Activated naive CD8-positive, alpha-beta T cell treated with anti-CD3 and anti-CD28 coated beads, Interleukin-2, amount 10 ng/mL, durations not matched to agents 7 days and 5 days (primary cell): ENCODE measurements at regions not wholly inside any gene's neighbourhood (a gene's known extent, or its start where the extent isn't known, plus 50 kb on each side); places are given as distances from the start of the nearest gene placed in this dataset.

Source experiments
- ATAC-seq: fragments of 150-1000 bp; cut with Tn5 transposase; one replicate; pipeline ENCODE4 v1.10.0; 2021; ENCODE audit warnings: low read depth, moderate library complexity
- POLR2A ChIA-PET: fragments of 350-600 bp; sonication (Branson Sonifier 250); formaldehyde crosslinking; loops from one replicate; lab custom pipeline; 2021; ENCODE audit warnings: antibody characterized with exemption; lab: Charles Lee
- DNase-seq: peaks from one replicate; pipeline ENCODE4 v3.0.0; 2021
- H3K27ac Mint-ChIP-seq: one replicate; pipeline ENCODE4 v1.8.0; 2022; ENCODE audit warnings: mild to moderate bottlenecking, mixed read lengths
- H3K27me3 Mint-ChIP-seq: one replicate; pipeline ENCODE4 v1.8.0; 2022; ENCODE audit warnings: mild to moderate bottlenecking, moderate library complexity, mixed read lengths
- H3K36me3 Mint-ChIP-seq: one replicate; pipeline ENCODE4 v1.8.0; 2021; ENCODE audit warnings: mild to moderate bottlenecking, mixed read lengths
- H3K4me1 Mint-ChIP-seq: one replicate; pipeline ENCODE4 v1.8.0; 2021; ENCODE audit warnings: mixed read lengths
- H3K4me3 Mint-ChIP-seq: one replicate; pipeline ENCODE4 v1.8.0; 2022; ENCODE audit warnings: mild to moderate bottlenecking, moderate library complexity, mixed read lengths
- H3K9me3 Mint-ChIP-seq: one replicate; pipeline ENCODE4 v1.8.0; 2021; ENCODE audit warnings: mixed read lengths

DNA sequence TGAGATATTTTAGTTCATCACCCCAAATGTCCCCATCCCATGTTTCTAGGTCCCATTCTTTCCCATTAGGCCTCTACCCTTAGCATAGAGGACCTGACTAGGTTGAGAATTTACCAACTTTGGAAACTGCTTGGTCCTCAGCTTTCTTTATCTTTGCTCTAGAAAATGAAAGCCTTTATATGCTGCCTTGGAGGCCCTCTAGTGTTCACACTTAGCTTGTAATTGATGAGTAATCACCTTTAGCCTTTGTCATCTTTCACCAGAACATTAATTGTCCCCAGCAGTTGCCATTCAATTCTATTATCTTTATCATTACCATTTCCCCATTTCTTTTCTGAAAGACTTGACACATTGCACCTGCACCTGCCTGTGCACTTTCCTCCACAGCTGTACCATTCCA, 589.2 kb upstream of the NR3C2 start:
- DNase-seq (no peak), ATAC-seq (no peak)
- Mint-ChIP-seq H3K4me3 (no peak overlapping the region), H3K27me3 (peaks cover 4% of the 10 kb centered on the region), H3K36me3 (no peaks in the 10 kb centered on the region), H3K4me1 (no peaks in the 10 kb centered on the region), H3K9me3 (no peaks in the 10 kb centered on the region), H3K27ac (no peak overlapping the region)
- POLR2A ChIA-PET, result no interaction called here

DNA sequence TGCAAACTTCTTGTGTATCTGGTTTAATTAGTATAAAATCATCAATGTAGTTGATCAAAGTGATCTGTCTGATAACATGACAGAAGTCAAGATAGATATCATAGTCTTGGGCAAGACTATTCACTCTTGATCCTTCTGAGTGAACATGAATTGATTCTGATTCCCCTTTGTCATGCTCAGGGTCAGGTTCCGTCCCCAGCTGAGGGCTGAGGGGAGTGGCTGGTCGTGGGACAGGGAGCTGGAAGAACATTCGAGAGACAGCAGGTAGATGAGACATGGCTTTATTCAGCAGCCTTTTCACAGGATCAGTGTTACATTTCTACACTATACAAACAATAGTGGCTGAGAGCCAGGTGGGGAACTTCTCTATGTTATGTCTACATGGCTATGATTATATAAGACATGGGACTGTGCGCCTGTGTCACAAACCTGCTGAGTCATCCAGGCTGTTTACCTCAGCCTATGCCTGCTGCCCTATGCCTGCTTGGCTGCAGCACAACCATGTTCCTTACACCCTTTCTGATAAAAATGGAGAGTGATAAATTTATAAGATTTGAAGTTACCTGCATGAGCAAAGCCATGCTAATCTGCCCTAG, 586.9 kb upstream of the NR3C2 start:
- no peaks in the 10 kb centered on the region for H3K9me3 Mint-ChIP-seq
- no peaks in the 10 kb centered on the region for H3K4me1 Mint-ChIP-seq
- POLR2A ChIA-PET, result no interaction called here
- DNase-seq, result no peak
- peaks cover 4% of the 10 kb centered on the region for H3K27me3 Mint-ChIP-seq
- no peaks in the 10 kb centered on the region for H3K36me3 Mint-ChIP-seq
- no peak overlapping the region for H3K4me3 Mint-ChIP-seq
- ATAC-seq, result no peak
- H3K27ac Mint-ChIP-seq, result no peak overlapping the region

DNA sequence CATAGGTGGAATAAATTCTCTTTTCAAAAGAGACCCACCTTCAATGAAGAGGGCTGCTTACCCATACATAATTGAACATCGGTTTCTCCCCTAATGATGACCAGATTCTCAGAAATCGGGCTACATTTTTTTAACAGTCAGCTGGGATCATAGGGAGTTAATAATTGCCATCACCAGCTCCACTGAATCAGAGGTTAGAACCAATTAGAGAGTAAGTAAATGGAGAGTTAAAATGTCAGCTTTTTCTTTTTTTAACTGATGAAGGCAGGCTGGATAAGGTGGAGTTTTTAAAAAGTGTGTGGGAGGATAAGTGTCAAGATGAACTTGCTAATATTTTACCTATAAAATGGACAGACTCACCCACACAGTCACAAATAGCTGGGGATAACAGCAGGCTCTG, 584.5 kb upstream of the NR3C2 start:
- DNase-seq, result no peak

DNA sequence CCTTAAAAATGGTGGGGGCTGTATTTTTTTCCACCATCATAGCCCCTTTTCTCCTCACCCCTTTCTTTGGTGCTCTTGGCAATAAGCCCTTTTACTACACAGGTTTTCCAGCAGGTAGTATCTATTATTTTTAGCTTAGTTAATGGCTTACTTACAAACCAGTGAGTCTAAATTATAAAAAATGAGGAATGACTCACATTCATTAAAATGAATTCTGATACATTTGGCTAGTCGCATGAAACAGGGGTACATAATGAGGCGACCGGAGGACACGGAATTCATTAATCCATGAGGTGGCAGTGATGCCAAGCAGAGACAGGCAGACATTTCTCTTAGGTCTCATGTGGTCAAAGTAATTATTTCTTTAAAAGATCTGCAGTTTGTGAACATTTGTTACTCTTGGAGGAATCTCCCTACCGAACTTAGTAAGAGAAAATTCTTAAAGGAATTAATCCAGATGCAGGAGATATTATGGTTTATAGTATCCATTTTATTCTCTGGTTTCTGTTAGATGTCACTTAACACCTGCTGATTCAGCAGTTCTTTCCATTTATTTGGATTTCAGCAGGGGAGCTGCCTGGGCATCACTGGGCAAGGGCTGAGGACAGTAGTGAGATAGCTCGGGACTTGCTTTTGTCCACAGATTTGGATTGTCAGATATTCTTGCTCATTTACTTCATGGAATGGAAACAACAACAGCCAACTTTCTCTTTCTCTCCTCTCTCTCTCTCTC, 575.0 kb upstream of the NR3C2 start:
- DNase-seq (no peak), ATAC-seq (no peak)
- H3K36me3 Mint-ChIP-seq, result no peaks in the 10 kb centered on the region
- POLR2A ChIA-PET, result no interaction called here
- H3K27ac Mint-ChIP-seq, result no peak overlapping the region
- no peaks in the 10 kb centered on the region for H3K9me3 Mint-ChIP-seq
- H3K27me3 Mint-ChIP-seq, result no peaks in the 10 kb centered on the region
- H3K4me3 Mint-ChIP-seq, result no peak overlapping the region
- no peaks in the 10 kb centered on the region for H3K4me1 Mint-ChIP-seq

More for the DNA sequence above, 584.5 kb upstream of the NR3C2 start:
- H3K9me3 Mint-ChIP-seq, result no peaks in the 10 kb centered on the region
- POLR2A ChIA-PET, result no interaction called here
- H3K36me3 Mint-ChIP-seq, result no peaks in the 10 kb centered on the region
- no peak overlapping the region for H3K4me3 Mint-ChIP-seq
- H3K27me3 Mint-ChIP-seq, result no peaks in the 10 kb centered on the region
- H3K4me1 Mint-ChIP-seq, result no peaks in the 10 kb centered on the region
- H3K27ac Mint-ChIP-seq, result no peak overlapping the region
- no peak for ATAC-seq

DNA sequence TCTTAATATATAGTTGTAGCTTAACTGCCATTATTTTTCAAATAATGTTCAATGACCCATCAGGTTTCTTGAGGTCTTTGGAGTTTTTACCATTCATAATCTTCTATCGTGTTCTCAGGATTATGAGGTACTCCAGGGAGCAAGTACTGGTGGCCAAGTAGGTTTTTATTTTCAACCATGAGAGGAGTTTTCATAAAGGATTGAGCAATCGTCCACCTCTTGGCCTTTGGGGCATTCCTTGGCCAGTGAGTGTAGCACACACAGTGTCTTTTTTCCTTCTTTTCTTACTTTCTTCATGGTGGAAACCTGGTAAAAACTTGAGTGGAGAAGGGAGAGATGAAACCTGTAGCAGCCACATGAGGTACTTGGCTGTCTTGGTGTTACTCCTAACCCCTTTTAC, 567.0 kb upstream of the NR3C2 start:
- H3K4me3 Mint-ChIP-seq, result no peak overlapping the region
- H3K4me1 Mint-ChIP-seq, result no peaks in the 10 kb centered on the region
- DNase-seq (no peak), ATAC-seq (no peak)
- no peak overlapping the region for H3K27ac Mint-ChIP-seq
- no peaks in the 10 kb centered on the region for H3K27me3 Mint-ChIP-seq
- H3K9me3 Mint-ChIP-seq, result no peaks in the 10 kb centered on the region
- POLR2A ChIA-PET, result no interaction called here
- H3K36me3 Mint-ChIP-seq, result no peaks in the 10 kb centered on the region

DNA sequence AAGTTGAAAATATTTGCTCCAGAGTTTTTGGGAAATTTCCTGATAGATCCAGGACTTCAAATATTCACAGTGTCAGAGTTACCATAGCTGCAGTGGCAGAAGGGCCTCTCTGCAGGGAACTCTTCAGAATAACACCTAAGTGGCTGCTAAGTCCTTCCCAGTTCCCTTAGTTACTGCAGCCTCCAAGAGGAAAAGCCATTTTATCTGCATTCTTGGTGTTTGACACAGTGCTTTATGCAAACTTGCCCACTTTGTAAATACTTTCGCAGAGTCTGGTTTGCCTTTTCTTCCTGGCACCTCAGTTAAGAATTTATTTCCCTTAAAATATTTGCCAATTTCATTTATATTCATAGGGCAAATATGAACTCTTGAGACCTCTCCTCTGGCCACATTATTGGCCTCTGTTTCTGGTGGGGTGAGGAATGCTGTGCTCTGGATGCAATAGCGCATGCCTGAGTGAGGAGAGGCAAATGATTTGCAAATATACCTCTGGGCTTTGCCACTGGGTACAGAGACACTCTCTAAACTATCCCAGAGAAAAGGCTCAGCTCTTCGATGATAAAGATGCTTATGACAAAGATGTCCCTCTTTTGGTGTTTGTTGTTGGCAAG, 566.3 kb upstream of the NR3C2 start:
- POLR2A ChIA-PET, result no interaction called here
- Mint-ChIP-seq H3K4me3 (no peak overlapping the region), H3K36me3 (no peaks in the 10 kb centered on the region)

DNA sequence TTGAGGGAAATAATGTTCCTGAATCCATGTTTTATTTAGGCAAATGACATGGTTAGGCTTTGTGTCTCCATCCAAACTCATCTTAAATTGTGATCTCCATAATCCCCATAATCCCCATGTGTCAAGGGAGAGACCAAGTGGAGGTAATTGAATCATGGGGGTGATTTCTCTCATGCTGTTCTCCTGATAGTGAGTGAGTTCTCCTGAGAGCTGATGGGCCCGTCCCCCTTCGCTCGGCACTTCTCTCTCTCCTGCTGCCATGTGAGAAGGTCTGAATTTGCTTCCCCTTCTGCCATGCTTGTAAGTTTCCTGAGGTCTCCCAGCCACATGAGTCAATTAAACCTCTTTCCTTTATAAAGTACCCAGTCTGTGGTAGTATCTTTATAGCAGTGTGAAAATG, 563.0 kb upstream of the NR3C2 start:
- ATAC-seq (no peak), DNase-seq (no peak)
- H3K36me3 Mint-ChIP-seq, result no peaks in the 10 kb centered on the region
- H3K9me3 Mint-ChIP-seq, result no peaks in the 10 kb centered on the region
- POLR2A ChIA-PET, result no interaction called here
- no peaks in the 10 kb centered on the region for H3K27me3 Mint-ChIP-seq
- no peaks in the 10 kb centered on the region for H3K4me1 Mint-ChIP-seq
- no peak overlapping the region for H3K27ac Mint-ChIP-seq
- H3K4me3 Mint-ChIP-seq, result no peak overlapping the region

More for the DNA sequence above, 566.3 kb upstream of the NR3C2 start:
- no peak overlapping the region for H3K27ac Mint-ChIP-seq
- H3K27me3 Mint-ChIP-seq, result no peaks in the 10 kb centered on the region
- H3K9me3 Mint-ChIP-seq, result no peaks in the 10 kb centered on the region
- no peak for DNase-seq
- ATAC-seq, result no peak
- no peaks in the 10 kb centered on the region for H3K4me1 Mint-ChIP-seq

DNA sequence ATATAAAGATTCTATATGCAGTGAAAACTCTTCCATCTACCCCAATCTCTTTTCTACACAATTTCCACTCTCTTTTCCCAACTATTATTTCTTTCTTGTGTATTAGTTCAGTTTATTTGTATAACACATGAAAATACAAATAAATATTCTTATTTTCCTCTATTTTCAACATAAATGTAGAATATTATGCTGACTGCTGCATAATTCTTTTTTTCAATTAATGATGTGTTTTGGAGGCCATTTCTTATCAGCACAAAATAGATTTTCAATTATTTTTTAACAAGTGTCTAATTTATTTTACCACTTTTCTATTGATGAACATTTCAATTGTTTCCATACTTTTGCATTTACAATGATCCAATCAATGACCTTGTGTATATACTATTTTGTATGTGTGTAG, 557.7 kb upstream of the NR3C2 start:
- POLR2A ChIA-PET, result no interaction called here

DNA sequence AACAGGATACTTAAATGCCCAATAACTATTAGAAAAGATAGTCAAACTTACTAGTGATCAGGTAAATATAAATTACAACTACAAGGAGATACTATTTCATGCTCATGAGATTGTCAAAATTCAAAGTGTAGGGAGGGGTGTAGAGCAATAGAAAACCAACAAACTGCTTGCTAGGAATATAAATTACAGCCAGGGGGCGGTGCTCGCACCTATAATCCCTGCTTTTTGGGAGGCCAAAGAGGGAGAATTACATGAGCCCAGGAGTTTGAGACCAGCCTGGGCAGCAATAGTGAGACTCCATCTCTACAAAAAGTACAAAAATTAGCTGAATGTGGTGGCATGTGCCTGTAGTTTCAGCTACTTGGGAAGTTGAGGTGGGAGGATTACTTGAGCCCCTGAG, 556.5 kb upstream of the NR3C2 start:
- Mint-ChIP-seq H3K27ac (no peak overlapping the region), H3K27me3 (no peaks in the 10 kb centered on the region), H3K4me1 (no peaks in the 10 kb centered on the region), H3K4me3 (no peak overlapping the region), H3K9me3 (no peaks in the 10 kb centered on the region), H3K36me3 (no peaks in the 10 kb centered on the region)
- DNase-seq, result no peak
- POLR2A ChIA-PET, result no interaction called here
- ATAC-seq, result no peak

More for the DNA sequence above, 557.7 kb upstream of the NR3C2 start:
- Mint-ChIP-seq H3K9me3 (no peaks in the 10 kb centered on the region), H3K4me3 (no peak overlapping the region), H3K27me3 (no peaks in the 10 kb centered on the region), H3K27ac (no peak overlapping the region), H3K36me3 (no peaks in the 10 kb centered on the region), H3K4me1 (no peaks in the 10 kb centered on the region)
- ATAC-seq (no peak), DNase-seq (no peak)

DNA sequence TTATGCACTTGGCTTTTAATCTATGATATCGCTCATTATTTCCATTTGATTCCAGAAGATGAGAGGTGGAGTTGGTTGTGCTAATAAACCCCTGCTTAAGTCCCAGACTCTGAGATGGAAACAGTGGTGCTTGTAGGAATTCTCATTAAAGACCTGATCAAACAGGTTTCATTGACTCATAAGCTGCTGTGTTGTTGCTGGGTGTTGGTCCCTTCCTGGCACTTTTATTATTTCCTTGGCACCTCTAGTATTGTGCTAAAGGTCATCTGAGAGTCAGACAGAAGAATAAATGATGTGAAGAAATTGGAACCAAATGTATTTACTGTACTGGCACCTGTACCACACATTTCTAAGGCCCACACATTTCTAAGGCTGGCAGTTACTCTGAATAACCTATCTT, 544.7 kb upstream of the NR3C2 start:
- POLR2A ChIA-PET, result no interaction called here

DNA sequence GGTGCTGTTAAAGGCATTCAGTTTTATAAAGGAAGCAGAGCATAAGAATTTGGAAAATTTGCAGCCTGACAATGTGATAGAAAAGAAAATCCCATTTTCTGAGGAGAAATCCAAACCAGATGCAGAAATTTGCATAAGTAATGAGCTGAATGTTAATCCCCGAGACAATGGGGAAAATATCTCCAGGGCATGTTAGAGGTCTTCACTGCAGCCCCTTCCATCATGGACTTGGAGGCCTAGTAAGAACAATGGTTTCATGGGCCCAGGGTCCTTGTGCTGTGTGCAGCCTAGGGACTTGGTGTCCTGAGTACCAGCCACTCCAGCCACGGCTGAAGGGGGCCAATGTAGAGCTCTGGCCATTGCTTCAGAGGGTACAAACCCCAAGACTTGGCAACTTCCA, 542.7 kb upstream of the NR3C2 start:
- H3K27ac Mint-ChIP-seq, result no peak overlapping the region
- H3K36me3 Mint-ChIP-seq, result no peaks in the 10 kb centered on the region
- POLR2A ChIA-PET, result no interaction called here
- DNase-seq (no peak), ATAC-seq (no peak)
- no peaks in the 10 kb centered on the region for H3K4me1 Mint-ChIP-seq
- H3K27me3 Mint-ChIP-seq, result no peaks in the 10 kb centered on the region
- H3K4me3 Mint-ChIP-seq, result no peak overlapping the region
- H3K9me3 Mint-ChIP-seq, result peaks cover 6% of the 10 kb centered on the region

More for the DNA sequence above, 544.7 kb upstream of the NR3C2 start:
- Mint-ChIP-seq H3K4me3 (no peak overlapping the region), H3K27ac (no peak overlapping the region), H3K9me3 (peaks cover 3% of the 10 kb centered on the region), H3K4me1 (no peaks in the 10 kb centered on the region), H3K27me3 (peaks cover 4% of the 10 kb centered on the region), H3K36me3 (no peaks in the 10 kb centered on the region)
- ATAC-seq, result no peak
- DNase-seq, result no peak

DNA sequence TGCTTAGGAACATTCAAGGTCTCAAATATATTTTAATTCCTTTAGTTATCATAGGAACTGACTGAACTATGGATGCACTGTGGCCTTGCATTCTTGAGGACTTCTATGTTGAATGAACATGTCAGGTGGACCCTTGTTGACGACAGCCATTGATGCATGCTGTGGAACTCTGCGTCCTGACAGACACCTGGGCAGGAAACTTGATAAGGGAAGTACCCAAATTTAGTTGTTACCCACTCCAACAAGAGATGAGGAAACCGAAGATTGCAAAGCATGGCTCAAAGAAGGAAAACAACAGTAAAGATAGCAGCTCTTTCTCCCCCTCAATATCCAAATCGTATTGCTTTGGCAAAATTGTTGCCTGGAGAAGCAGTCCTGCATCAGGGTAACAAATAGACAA, 540.0 kb upstream of the NR3C2 start:
- no peak for ATAC-seq
- H3K36me3 Mint-ChIP-seq, result no peaks in the 10 kb centered on the region
- H3K9me3 Mint-ChIP-seq, result peaks cover 11% of the 10 kb centered on the region
- no peaks in the 10 kb centered on the region for H3K27me3 Mint-ChIP-seq
- POLR2A ChIA-PET, result no interaction called here
- no peak for DNase-seq
- no peaks in the 10 kb centered on the region for H3K4me1 Mint-ChIP-seq
- no peak overlapping the region for H3K4me3 Mint-ChIP-seq
- no peak overlapping the region for H3K27ac Mint-ChIP-seq

DNA sequence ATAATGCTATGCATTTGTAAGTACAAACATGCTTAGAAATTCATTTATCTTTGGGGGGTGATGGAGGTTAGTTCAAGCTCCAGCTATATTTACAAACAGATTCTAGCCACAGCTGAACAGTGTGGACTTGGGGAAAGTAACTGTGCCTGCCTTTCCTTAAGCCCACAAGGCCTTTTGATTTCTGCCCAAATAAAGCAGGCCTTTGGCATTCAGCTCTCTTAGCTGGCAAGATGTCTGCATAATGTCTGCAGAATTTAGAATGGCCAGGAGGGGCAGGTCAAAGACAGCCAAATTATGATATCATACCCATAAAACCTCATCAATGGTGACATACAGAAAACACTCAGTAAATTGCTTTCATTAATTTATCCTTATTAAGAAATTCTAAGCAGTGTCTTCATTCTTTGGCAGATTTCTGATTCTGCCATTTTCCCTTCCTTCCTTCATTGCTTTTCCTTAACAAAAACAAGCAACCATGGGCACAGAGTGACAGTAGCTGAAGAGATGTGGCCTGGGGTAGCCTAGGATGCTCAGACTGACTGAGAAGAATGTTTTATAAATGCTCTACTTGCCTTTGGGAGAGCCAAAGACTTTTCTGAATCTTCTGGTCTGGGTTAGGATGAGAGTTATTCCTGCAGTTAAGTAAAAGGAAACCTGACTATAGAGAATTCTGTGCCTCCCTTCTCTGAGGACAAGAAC, 538.7 kb upstream of the NR3C2 start:
- H3K36me3 Mint-ChIP-seq, result no peaks in the 10 kb centered on the region
- DNase-seq (no peak), ATAC-seq (no peak)
- H3K4me1 Mint-ChIP-seq, result no peaks in the 10 kb centered on the region
- POLR2A ChIA-PET, result no interaction called here
- H3K4me3 Mint-ChIP-seq, result no peak overlapping the region
- no peak overlapping the region for H3K27ac Mint-ChIP-seq
- no peaks in the 10 kb centered on the region for H3K27me3 Mint-ChIP-seq
- peaks cover 8% of the 10 kb centered on the region for H3K9me3 Mint-ChIP-seq

DNA sequence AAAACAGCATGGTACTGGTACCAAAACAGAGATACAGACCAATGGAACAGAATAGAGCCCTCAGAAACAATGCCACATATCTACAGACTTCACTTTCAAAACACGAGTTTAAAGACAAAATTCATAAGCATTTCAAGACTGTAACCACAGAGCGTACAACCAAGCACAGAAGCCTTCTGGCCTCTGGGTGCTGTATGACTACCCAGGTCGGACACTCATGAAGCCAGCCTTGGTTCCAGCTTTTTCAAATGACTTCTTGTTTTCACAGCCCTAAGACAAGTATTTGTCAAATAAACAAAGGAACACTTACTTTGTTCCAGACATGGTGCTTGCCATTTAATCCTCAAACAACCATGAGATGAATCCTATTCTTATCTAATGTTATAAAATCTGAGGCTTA, 536.1 kb upstream of the NR3C2 start:
- Mint-ChIP-seq H3K9me3 (peaks cover 8% of the 10 kb centered on the region), H3K4me1 (no peaks in the 10 kb centered on the region), H3K36me3 (no peaks in the 10 kb centered on the region), H3K27ac (no peak overlapping the region), H3K27me3 (no peaks in the 10 kb centered on the region), H3K4me3 (no peak overlapping the region)
- no peak for ATAC-seq
- POLR2A ChIA-PET, result no interaction called here
- no peak for DNase-seq
